Karpas-422 (cell line): ENCODE measurements at regions not wholly inside any gene's neighbourhood (a gene's known extent, or its start where the extent isn't known, plus 50 kb on each side); places are given as distances from the start of the nearest gene placed in this dataset.
"Not testable (repeated sequence)": the region's sequence is repeated elsewhere in the genome, so short reads cannot be mapped to it uniquely, and the experiment has no call there.

ENCODE experiments used
- DNase-seq: peaks from one replicate; pipeline ENCODE4 v3.0.0-alpha.2; 2015
- H2AFZ ChIP-seq: fragments of 200-600 bp; sonication (generic); 2 replicates; pipeline ENCODE4 v1.6.1; 2014; ENCODE audit warnings: antibody characterized with exemption, low read length, mixed read lengths
- H3K27ac ChIP-seq: fragments of 200-600 bp; sonication (generic); 2 replicates; pipeline ENCODE4 v1.5.1; 2014; ENCODE audit warnings: mild to moderate bottlenecking, low read length, moderate library complexity
- H3K27me3 ChIP-seq: fragments of 200-600 bp; sonication (generic); 2 replicates; pipeline ENCODE4 v1.6.1; 2014; ENCODE audit warnings: low read length, mixed read lengths
- H3K36me3 ChIP-seq: fragments of 200-600 bp; sonication (generic); 2 replicates; pipeline ENCODE4 v1.6.1; 2014; ENCODE audit warnings: low read length, mixed read lengths; ENCODE audit not compliant: insufficient read depth
- H3K4me1 ChIP-seq: fragments of 200-600 bp; sonication (generic); 2 replicates; pipeline ENCODE4 v1.6.1; 2014; ENCODE audit warnings: mild to moderate bottlenecking, low read length, mixed read lengths
- H3K4me2 ChIP-seq: fragments of 200-600 bp; sonication (generic); 2 replicates; pipeline ENCODE4 v1.6.1; 2014; ENCODE audit warnings: low read length, low read depth, mild to moderate bottlenecking; ENCODE audit not compliant: poor library complexity, severe bottlenecking
- H3K4me3 ChIP-seq: fragments of 200-600 bp; sonication (generic); 2 replicates; pipeline ENCODE4 v1.5.1; 2014; ENCODE audit warnings: mild to moderate bottlenecking, antibody characterized with exemption, low read length, mixed read lengths
- H3K79me2 ChIP-seq: fragments of 200-600 bp; sonication (generic); 2 replicates; pipeline ENCODE4 v1.6.1; 2014; ENCODE audit warnings: mild to moderate bottlenecking, low read length, mixed read lengths
- H3K9ac ChIP-seq: fragments of 200-600 bp; sonication (generic); 2 replicates; pipeline ENCODE4 v1.6.0; 2014; ENCODE audit warnings: low read length
- H3K9me2 ChIP-seq: fragments of 200-600 bp; sonication (generic), shearing (Covaris generic); replicated peaks from 2 replicates; pipeline ENCODE4 v1.6.0; 2014; ENCODE audit warnings: mild to moderate bottlenecking, low read length, moderate library complexity; ENCODE audit not compliant: insufficient read depth
- H3K9me3 ChIP-seq: fragments of 300-700, 200-600 bp; sonication (generic); 2 replicates; pipeline ENCODE4 v1.6.1; 2014; ENCODE audit warnings: low read length, mixed read lengths
- H4K20me1 ChIP-seq: fragments of 200-600 bp; sonication (generic); 2 replicates; pipeline ENCODE4 v1.6.1; 2014; ENCODE audit warnings: mild to moderate bottlenecking, antibody characterized with exemption, low read length, low read depth; ENCODE audit not compliant: insufficient read depth

GRCh38 chr7:86050918-86051317, 592.8 kb upstream of the GRM3 start:
- no peak overlapping the region for H2AFZ ChIP-seq
- no peaks in the 10 kb centered on the region for H3K27me3 ChIP-seq
- H3K36me3 ChIP-seq, result no peaks in the 10 kb centered on the region
- no peak overlapping the region for H3K4me2 ChIP-seq
- no peaks in the 10 kb centered on the region for H3K79me2 ChIP-seq
- H3K27ac ChIP-seq, result no peak overlapping the region
- no peak overlapping the region for H3K4me3 ChIP-seq
- no peaks in the 10 kb centered on the region for H3K9me2 ChIP-seq
- peaks cover 27% of the 10 kb centered on the region for H3K9me3 ChIP-seq
- H4K20me1 ChIP-seq, result no peaks in the 10 kb centered on the region
- no peak for DNase-seq
- no peak overlapping the region for H3K9ac ChIP-seq
- no peaks in the 10 kb centered on the region for H3K4me1 ChIP-seq

- Histone ChIP-seq H3K36me3 (no peaks in the 10 kb centered on the region), H3K27me3 (no peaks in the 10 kb centered on the region), H3K9me3 (peaks cover 27% of the 10 kb centered on the region), H3K4me2 (no peak overlapping the region), H3K4me1 (no peaks in the 10 kb centered on the region), H2AFZ (no peak overlapping the region), H4K20me1 (no peaks in the 10 kb centered on the region), H3K9me2 (no peaks in the 10 kb centered on the region), H3K4me3 (no peak overlapping the region), H3K79me2 (no peaks in the 10 kb centered on the region), H3K27ac (no peak overlapping the region), H3K9ac (no peak overlapping the region)
- DNase-seq, result no peak
These were observed 593.8 kb upstream of the GRM3 start for GRCh38 chr7:86049910-86050309.

GRCh38 chr7:86045197-86045596, 598.5 kb upstream of the GRM3 start:
- H3K36me3 ChIP-seq, H2AFZ ChIP-seq, H3K9ac ChIP-seq, H3K4me2 ChIP-seq, H3K9me2 ChIP-seq, H3K4me3 ChIP-seq, H3K27ac ChIP-seq, H3K4me1 ChIP-seq, H4K20me1 ChIP-seq, H3K79me2 ChIP-seq, H3K27me3 ChIP-seq, DNase-seq: not testable (repeated sequence)
- peaks cover 27% of the 10 kb centered on the region for H3K9me3 ChIP-seq

GRCh38 chr7:86025807-86026206, 617.9 kb upstream of the GRM3 start:
- no peaks in the 10 kb centered on the region for H4K20me1 ChIP-seq
- H3K79me2 ChIP-seq, result no peaks in the 10 kb centered on the region
- no peaks in the 10 kb centered on the region for H3K27me3 ChIP-seq
- H3K4me1 ChIP-seq, result no peaks in the 10 kb centered on the region
- H2AFZ ChIP-seq, result no peak overlapping the region
- H3K9ac ChIP-seq, result no peak overlapping the region
- H3K4me2 ChIP-seq, result no peak overlapping the region
- H3K27ac ChIP-seq, result no peak overlapping the region
- no peak overlapping the region for H3K4me3 ChIP-seq
- H3K9me2 ChIP-seq, result no peaks in the 10 kb centered on the region
- no peaks in the 10 kb centered on the region for H3K36me3 ChIP-seq
- no peak for DNase-seq
- peaks cover 15% of the 10 kb centered on the region for H3K9me3 ChIP-seq

- H3K4me1 ChIP-seq, result no peaks in the 10 kb centered on the region
- H3K9me3 ChIP-seq, result peaks cover 24% of the 10 kb centered on the region
- H3K27me3 ChIP-seq, result no peaks in the 10 kb centered on the region
- no peak for DNase-seq
- no peak overlapping the region for H3K9ac ChIP-seq
- H3K36me3 ChIP-seq, result no peaks in the 10 kb centered on the region
- H4K20me1 ChIP-seq, result no peaks in the 10 kb centered on the region
- H2AFZ ChIP-seq, result no peak overlapping the region
- no peak overlapping the region for H3K4me2 ChIP-seq
- H3K4me3 ChIP-seq, result no peak overlapping the region
- H3K9me2 ChIP-seq, result no peaks in the 10 kb centered on the region
- H3K79me2 ChIP-seq, result no peaks in the 10 kb centered on the region
- H3K27ac ChIP-seq, result no peak overlapping the region
These were observed 630.0 kb upstream of the GRM3 start for GRCh38 chr7:86013662-86014061.

GRCh38 chr7:86012971-86013370, 630.7 kb upstream of the GRM3 start:
- Histone ChIP-seq H3K27me3 (no peaks in the 10 kb centered on the region), H3K9me3 (peaks cover 20% of the 10 kb centered on the region)

GRCh38 chr7:86008898-86009297, 634.8 kb upstream of the GRM3 start:
- Histone ChIP-seq H3K4me3 (no peak overlapping the region), H3K36me3 (no peaks in the 10 kb centered on the region), H2AFZ (no peak overlapping the region), H3K4me2 (no peak overlapping the region), H3K79me2 (no peaks in the 10 kb centered on the region), H3K9me3 (peaks cover 12% of the 10 kb centered on the region), H3K9me2 (no peaks in the 10 kb centered on the region), H3K27me3 (no peaks in the 10 kb centered on the region), H3K4me1 (no peaks in the 10 kb centered on the region), H4K20me1 (no peaks in the 10 kb centered on the region), H3K27ac (no peak overlapping the region), H3K9ac (no peak overlapping the region)
- DNase-seq, result no peak

More at GRCh38 chr7:86012971-86013370, 630.7 kb upstream of the GRM3 start:
- Histone ChIP-seq H3K4me1 (no peaks in the 10 kb centered on the region), H3K36me3 (no peaks in the 10 kb centered on the region), H3K9me2 (no peaks in the 10 kb centered on the region), H3K27ac (no peak overlapping the region), H3K4me3 (no peak overlapping the region), H3K4me2 (no peak overlapping the region), H2AFZ (no peak overlapping the region), H4K20me1 (no peaks in the 10 kb centered on the region), H3K9ac (no peak overlapping the region), H3K79me2 (no peaks in the 10 kb centered on the region)
- DNase-seq, result no peak

GRCh38 chr7:86006909-86007308, 636.8 kb upstream of the GRM3 start:
- Histone ChIP-seq H3K9me2 (no peaks in the 10 kb centered on the region), H4K20me1 (no peaks in the 10 kb centered on the region), H2AFZ (no peak overlapping the region), H3K36me3 (no peaks in the 10 kb centered on the region), H3K27me3 (no peaks in the 10 kb centered on the region), H3K79me2 (no peaks in the 10 kb centered on the region), H3K9ac (no peak overlapping the region), H3K4me2 (no peak overlapping the region), H3K4me3 (no peak overlapping the region), H3K9me3 (peaks cover 21% of the 10 kb centered on the region), H3K27ac (no peak overlapping the region), H3K4me1 (no peaks in the 10 kb centered on the region)
- no peak for DNase-seq

GRCh38 chr7:86002858-86003257, 640.9 kb upstream of the GRM3 start:
- no peaks in the 10 kb centered on the region for H4K20me1 ChIP-seq
- H3K9me3 ChIP-seq, result peaks cover 43% of the 10 kb centered on the region
- no peak overlapping the region for H3K4me2 ChIP-seq
- H3K4me3 ChIP-seq, result no peak overlapping the region
- H3K27me3 ChIP-seq, result no peaks in the 10 kb centered on the region
- H3K9ac ChIP-seq, result no peak overlapping the region
- H3K36me3 ChIP-seq, result no peaks in the 10 kb centered on the region
- no peaks in the 10 kb centered on the region for H3K79me2 ChIP-seq
- H3K4me1 ChIP-seq, result no peaks in the 10 kb centered on the region
- no peak overlapping the region for H2AFZ ChIP-seq
- H3K27ac ChIP-seq, result no peak overlapping the region
- DNase-seq, result no peak
- no peaks in the 10 kb centered on the region for H3K9me2 ChIP-seq
